Stomach (tissue), 8 donors: ENCODE measurements at regions not wholly inside any gene's neighbourhood (a gene's known extent, or its start where the extent isn't known, plus 50 kb on each side); places are given as distances from the start of the nearest gene placed in this dataset.

ENCODE experiments used
- DNase-seq, 2 donors: peaks; one replicate each; pipeline versions ENCODE4 v3.0.0 to v3.0.0-alpha.2; 2013 to 2019
- H3K27ac ChIP-seq, 5 donors: fragments of 200-600 bp in 4 of 5; sonication (generic) in 4 of 5; one replicate each; pipeline ENCODE4 v1.5.1; 2013 to 2019; ENCODE audit warnings: mild to moderate bottlenecking in 1 of 5, moderate library complexity in 1 of 5
- H3K27me3 ChIP-seq, 3 donors: fragments of 200-600 bp; sonication (generic); one replicate each; pipeline ENCODE4 v1.5.1; 2017 to 2019; ENCODE audit warnings: mixed run types in 1 of 3
- H3K36me3 ChIP-seq, 4 donors: fragments of 200-600 bp; sonication (generic); 1 replicate in 3 of 4; 2 replicates in 1 of 4; pipeline ENCODE4 v1.5.1; 2016 to 2019
- H3K4me1 ChIP-seq, 4 donors: fragments of 200-600 bp; sonication (generic); one replicate each; pipeline ENCODE4 v1.5.1; 2016 to 2019
- H3K4me3 ChIP-seq, 4 donors: fragments of 200-600 bp; sonication (generic) in 3 of 4; one replicate each; pipeline ENCODE4 v1.5.1; 2016 to 2019; ENCODE audit warnings: mild to moderate bottlenecking in 1 of 4
- H3K9me3 ChIP-seq, 4 donors: fragments of 200-600 bp; sonication (generic); one replicate each; pipeline ENCODE4 v1.5.1; 2016 to 2019
- CTCF ChIP-seq, 7 experiments: fragments of 450-650 bp in 4 of 7; fragments of 200-600 bp in 3 of 7; sonication (generic) in 3 of 7; IDR thresholded peaks; one replicate each; pipeline ENCODE4 v1.5.1; 2016 to 2019; ENCODE audit warnings: antibody characterized with exemption in 7 of 7, control low read depth in 2 of 7, mild to moderate bottlenecking in 1 of 7
- EP300 ChIP-seq: sonication (generic); formaldehyde crosslinking; IDR thresholded peaks from one replicate; pipeline ENCODE4 v1.6.1; 2017; ENCODE audit warnings: antibody characterized with exemption
- POLR2A ChIP-seq, 4 donors: fragments of 450-650 bp; IDR thresholded peaks; one replicate each; pipeline ENCODE4 v1.6.1; 2016; ENCODE audit warnings: antibody characterized with exemption in 4 of 4, control low read depth in 2 of 4, mild to moderate bottlenecking in 1 of 4, moderate library complexity in 1 of 4
- POLR2AphosphoS5 ChIP-seq, 3 donors: sonication (generic); formaldehyde crosslinking; IDR thresholded peaks; one replicate each; pipeline ENCODE4 v1.6.1; 2016; ENCODE audit warnings: antibody characterized with exemption in 3 of 3
- WGBS, 5 donors: extraction: QIAGEN DNeasy Blood & Tissue Kit in 3 of 5; methylation state at CpG; one replicate each; pipeline versions ENCODE4 v1.1.5 to v1.1.7; 2013 to 2018; 5-methylcytosine and 5-hydroxymethylcytosine counted together
- intact Hi-C: fragments of 100-400 bp; cut with DNase I; formaldehyde crosslinking; loops from one replicate; pipeline ENCODE4 v1.15.1; 2023; ENCODE audit warnings: low total_unique reads
- donor health status: healthy with polysubstance abuse.
- donor health status: Bipolar disorder and iron deficiency.
- donor health status: healthy.

- Histone ChIP-seq H3K27me3 (no peaks in the 10 kb centered on the region), H3K27ac (no peak overlapping the region), H3K36me3 (no peaks in the 10 kb centered on the region), H3K9me3 (peaks cover 0 to 7% (median 3%) of the 10 kb centered on the region in 4 donors), H3K4me1 (no peaks in the 10 kb centered on the region), H3K4me3 (no peak overlapping the region)
- intact Hi-C loops = no loop called here
- DNase-seq = no peak
- 85 to 92% (median 87%) methylated on average over 3 of the region's 3 CpGs for WGBS, 5 donors
- TF ChIP-seq CTCF (IDR thresholded peaks at IDR 0.05) (no peak), POLR2AphosphoS5 (IDR thresholded peaks at IDR 0.05) (no peak), POLR2A (IDR thresholded peaks at IDR 0.05) (no peak), EP300 (no peak)
Observed at GRCh38 chr4:154927126-154927680, 146.1 kb downstream of the RBM46 start.

GRCh38 chr4:154928640-154929257 is 147.7 kb downstream of the RBM46 start:
- Histone ChIP-seq H3K27me3 (no peaks in the 10 kb centered on the region), H3K9me3 (peaks cover 0 to 10% (median 6%) of the 10 kb centered on the region in 4 donors), H3K4me1 (no peaks in the 10 kb centered on the region), H3K27ac (no peak overlapping the region), H3K36me3 (no peaks in the 10 kb centered on the region), H3K4me3 (no peak overlapping the region)
- intact Hi-C loops = no loop called here
- DNase-seq = peak in 1 of 2 donors; percentile 62
- 47 to 54% (median 49%) methylated on average over 6 of the region's 6 CpGs for WGBS, 5 donors
- TF ChIP-seq POLR2AphosphoS5 (IDR thresholded peaks at IDR 0.05) (no peak), POLR2A (IDR thresholded peaks at IDR 0.05) (no peak), EP300 (no peak), CTCF (IDR thresholded peaks at IDR 0.05) (peak in 2 of 7 experiments; percentile 9 to 26)

GRCh38 chr4:154936873-154937272 is 155.8 kb downstream of the RBM46 start:
- no peak for DNase-seq
- H3K4me3 ChIP-seq = no peak overlapping the region
- WGBS, 5 donors = 70 to 100% (median 93%) methylated on average over 3 of the region's 3 CpGs
- no peak for TF ChIP-seq CTCF (IDR thresholded peaks at IDR 0.05)
- no peak for TF ChIP-seq POLR2AphosphoS5 (IDR thresholded peaks at IDR 0.05)
- no peak for TF ChIP-seq EP300
- TF ChIP-seq POLR2A (IDR thresholded peaks at IDR 0.05) = no peak
- intact Hi-C loops = no loop called here
- H3K27me3 ChIP-seq = no peaks in the 10 kb centered on the region
- H3K9me3 ChIP-seq = peaks cover 0 to 10% (median 5%) of the 10 kb centered on the region in 4 donors
- no peaks in the 10 kb centered on the region for H3K4me1 ChIP-seq
- H3K27ac ChIP-seq = no peak overlapping the region
- H3K36me3 ChIP-seq = no peaks in the 10 kb centered on the region

GRCh38 chr4:154939851-154940250 is 158.8 kb downstream of the RBM46 start:
- H3K27ac ChIP-seq = no peak overlapping the region
- H3K9me3 ChIP-seq = peaks cover 0 to 5% (median 1%) of the 10 kb centered on the region in 4 donors
- H3K4me1 ChIP-seq = no peaks in the 10 kb centered on the region
- WGBS, 5 donors = 49 to 64% (median 59%) methylated on average over 3 of the region's 3 CpGs
- TF ChIP-seq EP300 = no peak
- no peak for TF ChIP-seq POLR2AphosphoS5 (IDR thresholded peaks at IDR 0.05)
- TF ChIP-seq CTCF (IDR thresholded peaks at IDR 0.05) = no peak
- DNase-seq = no peak
- H3K4me3 ChIP-seq = no peak overlapping the region
- H3K36me3 ChIP-seq = no peaks in the 10 kb centered on the region
- no peaks in the 10 kb centered on the region for H3K27me3 ChIP-seq
- intact Hi-C loops = no loop called here
